SJCRH30 (cell line): ENCODE measurements at regions not wholly inside any gene's neighbourhood (a gene's known extent, or its start where the extent isn't known, plus 50 kb on each side); places are given as distances from the start of the nearest gene placed in this dataset.
"Not testable (repeated sequence)": the region's sequence is repeated elsewhere in the genome, so short reads cannot be mapped to it uniquely, and the experiment has no call there.

Experiments used
- DNase-seq, 2 experiments: peaks; one replicate each; pipeline ENCODE4 v3.0.0-alpha.2; 2015 to 2020
- H3K27ac ChIP-seq: fragments of 250-450 bp; sonication (Bioruptor Pico); 2 replicates; pipeline ENCODE4 v1.5.1; 2020; ENCODE audit warnings: mild to moderate bottlenecking, moderate library complexity
- H3K27me3 ChIP-seq: fragments of 250-450 bp; sonication (Bioruptor Pico); 2 replicates; pipeline ENCODE4 v1.5.1; 2020; ENCODE audit warnings: mild to moderate bottlenecking, moderate library complexity
- H3K36me3 ChIP-seq: fragments of 250-450 bp; sonication (Bioruptor Pico); 2 replicates; pipeline ENCODE4 v1.5.1; 2020; ENCODE audit warnings: mild to moderate bottlenecking, moderate library complexity
- H3K4me1 ChIP-seq: fragments of 250-450 bp; sonication (Bioruptor Pico); 2 replicates; pipeline ENCODE4 v1.5.1; 2020; ENCODE audit warnings: mild to moderate bottlenecking, moderate library complexity
- H3K4me3 ChIP-seq: fragments of 250-450 bp; sonication (Bioruptor Pico); 2 replicates; pipeline ENCODE4 v1.5.1; 2020; ENCODE audit warnings: mild to moderate bottlenecking, moderate library complexity
- H3K9me3 ChIP-seq: fragments of 250-450 bp; sonication (Bioruptor Pico); replicated peaks from 2 replicates; pipeline ENCODE4 v1.5.1; 2020; ENCODE audit warnings: mild to moderate bottlenecking, moderate library complexity

- Histone ChIP-seq H3K4me1 (peaks cover 9% of the 10 kb centered on the region), H3K27ac (no peak overlapping the region)
- DNase-seq: no peak
Measured at GRCh38 chr3:23113455-23114171, 89.5 kb upstream of the UBE2E2 start.

GRCh38 chr3:23114432-23114831 lies 88.7 kb upstream of the UBE2E2 start:
- Histone ChIP-seq H3K36me3 (no peaks in the 10 kb centered on the region), H3K4me1 (peaks cover 9% of the 10 kb centered on the region), H3K27ac (no peak overlapping the region), H3K27me3 (no peaks in the 10 kb centered on the region), H3K9me3 (no peaks in the 10 kb centered on the region), H3K4me3 (no peak overlapping the region)
- peak; percentile 30 to 71 for DNase-seq

More at GRCh38 chr3:23113455-23114171, 89.5 kb upstream of the UBE2E2 start:
- no peaks in the 10 kb centered on the region for H3K36me3 ChIP-seq
- no peak overlapping the region for H3K4me3 ChIP-seq
- H3K27me3 ChIP-seq: no peaks in the 10 kb centered on the region
- no peaks in the 10 kb centered on the region for H3K9me3 ChIP-seq

GRCh38 chr3:23115171-23115877 lies 87.8 kb upstream of the UBE2E2 start:
- H3K4me1 ChIP-seq: peaks cover 9% of the 10 kb centered on the region
- DNase-seq: no peak
- no peaks in the 10 kb centered on the region for H3K27me3 ChIP-seq
- no peak overlapping the region for H3K27ac ChIP-seq
- no peaks in the 10 kb centered on the region for H3K36me3 ChIP-seq
- no peaks in the 10 kb centered on the region for H3K9me3 ChIP-seq
- no peak overlapping the region for H3K4me3 ChIP-seq

GRCh38 chr3:23116081-23116837 lies 86.9 kb upstream of the UBE2E2 start:
- Histone ChIP-seq H3K27me3 (no peaks in the 10 kb centered on the region), H3K4me1 (peaks cover 9% of the 10 kb centered on the region), H3K4me3 (no peak overlapping the region), H3K27ac (no peak overlapping the region), H3K9me3 (no peaks in the 10 kb centered on the region), H3K36me3 (no peaks in the 10 kb centered on the region)
- no peak for DNase-seq

GRCh38 chr3:23117856-23118255 lies 85.3 kb upstream of the UBE2E2 start:
- Histone ChIP-seq H3K4me3 (no peak overlapping the region), H3K27me3 (no peaks in the 10 kb centered on the region), H3K4me1 (peaks cover 9% of the 10 kb centered on the region)

GRCh38 chr3:23127196-23127595 lies 75.9 kb upstream of the UBE2E2 start:
- no peak overlapping the region for H3K4me3 ChIP-seq
- H3K4me1 ChIP-seq: no peaks in the 10 kb centered on the region
- no peaks in the 10 kb centered on the region for H3K36me3 ChIP-seq
- no peak overlapping the region for H3K27ac ChIP-seq
- DNase-seq: no peak
- no peaks in the 10 kb centered on the region for H3K27me3 ChIP-seq
- H3K9me3 ChIP-seq: no peaks in the 10 kb centered on the region

More at GRCh38 chr3:23117856-23118255, 85.3 kb upstream of the UBE2E2 start:
- no peaks in the 10 kb centered on the region for H3K9me3 ChIP-seq
- no peaks in the 10 kb centered on the region for H3K36me3 ChIP-seq
- no peak for DNase-seq
- no peak overlapping the region for H3K27ac ChIP-seq

GRCh38 chr3:23128655-23129054 lies 74.5 kb upstream of the UBE2E2 start:
- Histone ChIP-seq H3K27ac (no peak overlapping the region), H3K4me1 (no peaks in the 10 kb centered on the region), H3K9me3 (no peaks in the 10 kb centered on the region), H3K4me3 (no peak overlapping the region), H3K36me3 (no peaks in the 10 kb centered on the region), H3K27me3 (no peaks in the 10 kb centered on the region; the same call in 1 of the 2 replicates)
- no peak for DNase-seq

- Histone ChIP-seq H3K36me3 (no peaks in the 10 kb centered on the region), H3K9me3 (no peaks in the 10 kb centered on the region), H3K27me3 (no peaks in the 10 kb centered on the region; the same call in 1 of the 2 replicates), H3K4me3 (no peak overlapping the region), H3K4me1 (no peaks in the 10 kb centered on the region), H3K27ac (no peak overlapping the region)
- DNase-seq: no peak
Measured at GRCh38 chr3:23129117-23129516, 74.0 kb upstream of the UBE2E2 start.

- no peak for DNase-seq
- H3K36me3 ChIP-seq: no peaks in the 10 kb centered on the region
- no peaks in the 10 kb centered on the region; the same call in 1 of the 2 replicates for H3K27me3 ChIP-seq
- H3K4me1 ChIP-seq: no peaks in the 10 kb centered on the region
- H3K9me3 ChIP-seq: no peaks in the 10 kb centered on the region
- H3K27ac ChIP-seq: no peak overlapping the region
- H3K4me3 ChIP-seq: no peak overlapping the region
Measured at GRCh38 chr3:23129817-23130216, 73.3 kb upstream of the UBE2E2 start.

GRCh38 chr3:23130406-23130805 lies 72.7 kb upstream of the UBE2E2 start:
- H3K27me3 ChIP-seq: no peaks in the 10 kb centered on the region; the same call in 1 of the 2 replicates
- no peak for DNase-seq
- no peaks in the 10 kb centered on the region for H3K36me3 ChIP-seq
- no peaks in the 10 kb centered on the region for H3K9me3 ChIP-seq
- no peaks in the 10 kb centered on the region for H3K4me1 ChIP-seq
- H3K4me3 ChIP-seq: no peak overlapping the region
- H3K27ac ChIP-seq: no peak overlapping the region

GRCh38 chr3:23135026-23135785 lies 67.9 kb upstream of the UBE2E2 start:
- DNase-seq: no peak
- no peak overlapping the region for H3K27ac ChIP-seq

GRCh38 chr3:23136054-23136453 lies 67.1 kb upstream of the UBE2E2 start:
- no peak for DNase-seq
- Histone ChIP-seq H3K27ac (no peak overlapping the region), H3K36me3 (no peaks in the 10 kb centered on the region), H3K27me3 (no peaks in the 10 kb centered on the region; the same call in 1 of the 2 replicates), H3K4me1 (no peaks in the 10 kb centered on the region), H3K9me3 (no peaks in the 10 kb centered on the region), H3K4me3 (no peak overlapping the region)

More at GRCh38 chr3:23135026-23135785, 67.9 kb upstream of the UBE2E2 start:
- H3K27me3 ChIP-seq: no peaks in the 10 kb centered on the region; the same call in 1 of the 2 replicates
- no peaks in the 10 kb centered on the region for H3K36me3 ChIP-seq
- no peaks in the 10 kb centered on the region for H3K9me3 ChIP-seq
- H3K4me3 ChIP-seq: no peak overlapping the region
- H3K4me1 ChIP-seq: no peaks in the 10 kb centered on the region

- H3K9me3 ChIP-seq, H3K27me3 ChIP-seq, H3K27ac ChIP-seq, H3K36me3 ChIP-seq, DNase-seq, H3K4me3 ChIP-seq, H3K4me1 ChIP-seq: not testable (repeated sequence)
Measured at GRCh38 chr3:23144051-23144450, 59.1 kb upstream of the UBE2E2 start.

GRCh38 chr3:23146163-23146562 lies 57.0 kb upstream of the UBE2E2 start:
- H3K4me3 ChIP-seq: no peak overlapping the region
- no peaks in the 10 kb centered on the region for H3K27me3 ChIP-seq
- DNase-seq: no peak
- no peaks in the 10 kb centered on the region for H3K9me3 ChIP-seq
- H3K36me3 ChIP-seq: no peaks in the 10 kb centered on the region
- peaks cover 4% of the 10 kb centered on the region; the same call in 1 of the 2 replicates for H3K4me1 ChIP-seq
- no peak overlapping the region for H3K27ac ChIP-seq
